ENCODE measurements at regions not wholly inside any gene's neighbourhood (a gene's known extent, or its start where the extent isn't known, plus 50 kb on each side); places are given as distances from the start of the nearest gene placed in this dataset.

GRCh38 chr6:120993929-120994572 lies 340.2 kb downstream of the TBC1D32 start:
- H3K9ac ChIP-seq (ENCODE audit: low read depth in 2 of 2, low read length in 2 of 2): no peak overlapping the region
- no peaks in the 10 kb centered on the region for H3K36me3 ChIP-seq
- no peak for TF ChIP-seq CTCF (IDR thresholded peaks at IDR 0.05)
- H3K9me3 ChIP-seq: no peaks in the 10 kb centered on the region
- intact Hi-C loops (cut with DNase I): no loop called here
- no peaks in the 10 kb centered on the region for H3K27me3 ChIP-seq
- H3K4me1 ChIP-seq: no peaks in the 10 kb centered on the region
- DNase-seq: no peak
- no peak overlapping the region for H3K4me3 ChIP-seq
- no peak overlapping the region for H3K27ac ChIP-seq

GRCh38 chr6:120992257-120992656 lies 342.0 kb downstream of the TBC1D32 start:
- H3K36me3 ChIP-seq: no peaks in the 10 kb centered on the region
- no peak for DNase-seq
- no peaks in the 10 kb centered on the region for H3K9me3 ChIP-seq
- H3K27ac ChIP-seq: no peak overlapping the region
- no peaks in the 10 kb centered on the region for H3K4me1 ChIP-seq
- intact Hi-C loops (cut with DNase I): no loop called here
- no peaks in the 10 kb centered on the region for H3K27me3 ChIP-seq
- TF ChIP-seq CTCF (IDR thresholded peaks at IDR 0.05): no peak
- no peak overlapping the region for H3K4me3 ChIP-seq
- no peak overlapping the region for H3K9ac ChIP-seq (ENCODE audit: low read depth in 2 of 2, low read length in 2 of 2)

GRCh38 chr6:120990866-120991265 lies 343.4 kb downstream of the TBC1D32 start:
- no peaks in the 10 kb centered on the region for H3K36me3 ChIP-seq
- intact Hi-C loops (cut with DNase I): no loop called here
- DNase-seq: no peak

GRCh38 chr6:120981835-120982234 lies 352.4 kb downstream of the TBC1D32 start:
- H3K9me3 ChIP-seq: no peaks in the 10 kb centered on the region
- H3K36me3 ChIP-seq: no peaks in the 10 kb centered on the region
- no peak overlapping the region for H3K9ac ChIP-seq (ENCODE audit: low read depth in 2 of 2, low read length in 2 of 2)
- no peak overlapping the region for H3K4me3 ChIP-seq
- no peak for TF ChIP-seq CTCF (IDR thresholded peaks at IDR 0.05)
- no peak overlapping the region for H3K27ac ChIP-seq
- no peaks in the 10 kb centered on the region for H3K27me3 ChIP-seq
- intact Hi-C loops (cut with DNase I): no loop called here
- H3K4me1 ChIP-seq: no peaks in the 10 kb centered on the region
- no peak for DNase-seq

More at GRCh38 chr6:120990866-120991265, 343.4 kb downstream of the TBC1D32 start:
- no peak overlapping the region for H3K27ac ChIP-seq
- TF ChIP-seq CTCF (IDR thresholded peaks at IDR 0.05): no peak
- H3K4me3 ChIP-seq: no peak overlapping the region
- no peaks in the 10 kb centered on the region for H3K4me1 ChIP-seq
- H3K9me3 ChIP-seq: no peaks in the 10 kb centered on the region
- no peak overlapping the region for H3K9ac ChIP-seq (ENCODE audit: low read depth in 2 of 2, low read length in 2 of 2)
- no peaks in the 10 kb centered on the region for H3K27me3 ChIP-seq

- Histone ChIP-seq H3K4me3 (no peak overlapping the region), H3K4me1 (no peaks in the 10 kb centered on the region), H3K36me3 (no peaks in the 10 kb centered on the region), H3K9me3 (no peaks in the 10 kb centered on the region), H3K9ac (ENCODE audit: low read depth in 2 of 2, low read length in 2 of 2) (no peak overlapping the region), H3K27me3 (no peaks in the 10 kb centered on the region), H3K27ac (no peak overlapping the region)
- intact Hi-C loops (cut with DNase I): no loop called here
- TF ChIP-seq CTCF (IDR thresholded peaks at IDR 0.05): no peak
- no peak for DNase-seq
Observed at GRCh38 chr6:120966321-120966720, 368.0 kb downstream of the TBC1D32 start.

Measured in colonic mucosa (tissue), 4 donors.